ENCODE measurements at regions not wholly inside any gene's neighbourhood (a gene's known extent, or its start where the extent isn't known, plus 50 kb on each side); places are given as distances from the start of the nearest gene placed in this dataset.

GRCh38 chr10:89921403-89921802, 220.0 kb downstream of the KIF20B start:
- TF ChIP-seq POLR2AphosphoS5 (IDR thresholded peaks at IDR 0.05; ENCODE audit: low read depth, low read length) (no peak), CTCF (IDR thresholded peaks at IDR 0.05) (no peak)

All from Panc1 (cell line).